K562 (cell line): ENCODE measurements at regions not wholly inside any gene's neighbourhood (a gene's known extent, or its start where the extent isn't known, plus 50 kb on each side); places are given as distances from the start of the nearest gene placed in this dataset.

Experiments used
- ATAC-seq: fragments of 200-7000 bp; cut with Tn5 transposase; 3 replicates; pipeline ENCODE4 v1.9.1; 2020; ENCODE audit warnings: moderate library complexity
- BruUV-seq: library from RNA; stranded (reverse); fragments of 400-500 nt; replicated peaks from 2 replicates; lab custom pipeline; 2021; lab: Mats Ljungman, UMichigan
- CTCF ChIA-PET: fragments of 300-600 bp; formaldehyde crosslinking; extraction: SDS; loops from one replicate; lab custom pipeline; 2021; ENCODE audit warnings: low intra/inter-chr PET ratio; lab: Yijun Ruan, JAX
- POLR2A ChIA-PET: fragments of 300-600, 350-650 bp; sonication (Branson Sonifier 250); formaldehyde crosslinking; extraction: SDS; loops from one replicate; lab custom pipeline; 2021; ENCODE audit warnings: antibody characterized with exemption, inconsistent platforms; lab: Yijun Ruan, JAX
- DNase-seq, 4 experiments: peaks; one replicate each; pipeline versions ENCODE4 v3.0.0 to v3.0.0-alpha.2; 2011 to 2018; ENCODE audit warnings: low spot score in 3 of 4, mixed read lengths in 3 of 4; ENCODE audit errors: extremely low read depth in 1 of 4
- FAIRE-seq: peaks from 2 replicates; lab custom pipeline; 2011; peaks lifted over from hg19 to GRCh38; lab: Jason Lieb, UNC
- H2AFZ ChIP-seq: 2 replicates; pipeline ENCODE4 v1.6.0; 2011; ENCODE audit warnings: low read depth, low read length, control low read depth, inconsistent platforms
- H3K27ac ChIP-seq: fragments of 200-600 bp; 3 replicates; pipeline ENCODE4 v1.8.0; 2011; ENCODE audit warnings: low read depth, mild to moderate bottlenecking, control low read depth, inconsistent platforms, low read length, moderate library complexity, mixed read lengths; ENCODE audit errors: extremely low read depth
- H3K27me3 ChIP-seq, 2 experiments: fragments of 300-600 bp in 1 of 2; 2 replicates in 1 of 2; 3 replicates in 1 of 2; pipeline versions ENCODE4 v1.6.0 to v1.8.0; 2011; ENCODE audit warnings: inconsistent platforms in 2 of 2, low read length in 2 of 2, mild to moderate bottlenecking in 1 of 2, mixed read lengths in 1 of 2, moderate library complexity in 1 of 2; ENCODE audit not compliant: control insufficient read depth in 2 of 2, insufficient read depth in 2 of 2
- H3K36me3 ChIP-seq: fragments of 300-600 bp; 3 replicates; pipeline ENCODE4 v1.8.0; 2011; ENCODE audit warnings: mild to moderate bottlenecking, low read length, inconsistent platforms; ENCODE audit not compliant: control insufficient read depth, insufficient read depth
- H3K4me1 ChIP-seq, 2 experiments: fragments of 200-600 bp in 1 of 2; replicated peaks in 1 of 2; 2 replicates in 1 of 2; 3 replicates in 1 of 2; pipeline versions ENCODE4 v1.5.1 to v1.8.0; 2011; ENCODE audit warnings: inconsistent platforms in 2 of 2, low read length in 2 of 2, mild to moderate bottlenecking in 1 of 2, mixed read lengths in 1 of 2, moderate library complexity in 1 of 2; ENCODE audit not compliant: control insufficient read depth in 2 of 2, insufficient read depth in 2 of 2
- H3K4me2 ChIP-seq: 2 replicates; pipeline ENCODE4 v1.6.1; 2011; ENCODE audit warnings: low read length, control low read depth, inconsistent platforms, mixed read lengths; ENCODE audit not compliant: insufficient read depth
- H3K4me3 ChIP-seq: fragments of 200-600 bp; sonication (generic), shearing (Covaris generic); 2 replicates; pipeline ENCODE4 v1.5.1; 2016; ENCODE audit warnings: control low read depth, inconsistent platforms
- H3K79me2 ChIP-seq: fragments of 200-600 bp; 3 replicates; pipeline ENCODE4 v1.8.0; 2011; ENCODE audit warnings: low read length, inconsistent platforms; ENCODE audit not compliant: control insufficient read depth, insufficient read depth
- H3K9ac ChIP-seq, 2 experiments: 2 replicates each; pipeline versions ENCODE4 v1.6.0 to v1.6.1; 2011; ENCODE audit warnings: low read depth in 2 of 2, low read length in 2 of 2, control low read depth in 1 of 2, inconsistent platforms in 1 of 2, mild to moderate bottlenecking in 1 of 2, mixed read lengths in 1 of 2; ENCODE audit not compliant: insufficient read depth in 1 of 2
- H3K9me1 ChIP-seq: one replicate; pipeline ENCODE4 v1.6.0; 2011; ENCODE audit warnings: inconsistent platforms, mild to moderate bottlenecking, low read length, moderate library complexity; ENCODE audit not compliant: control insufficient read depth, insufficient read depth
- H3K9me3 ChIP-seq: replicated peaks from 2 replicates; pipeline ENCODE4 v1.5.1; 2011; ENCODE audit warnings: low read depth, low read length, inconsistent platforms; ENCODE audit not compliant: control insufficient read depth, insufficient read depth
- H4K20me1 ChIP-seq: replicated peaks from 2 replicates; pipeline ENCODE4 v1.6.1; 2011; ENCODE audit warnings: low read length, inconsistent platforms, mixed read lengths; ENCODE audit not compliant: control insufficient read depth, insufficient read depth
- ETV1 ChIP-seq: fragments of 450-650 bp; conservative IDR thresholded peaks from 2 replicates; pipeline ENCODE4 v1.6.1; 2016; ENCODE audit warnings: missing genetic modification characterization, control low read depth, low read depth, missing compliant biosample characterization
- FOXK1 ChIP-seq: sonication (generic); formaldehyde crosslinking; IDR thresholded peaks from 2 replicates; pipeline ENCODE4 v1.8.0; 2022; ENCODE audit warnings: missing genetic modification reagents, mild to moderate bottlenecking, borderline replicate concordance
- FOXO4 ChIP-seq: fragments of 450-650 bp; formaldehyde crosslinking; IDR thresholded peaks from 2 replicates; pipeline ENCODE4 v1.4.0; 2020; ENCODE audit warnings: mild to moderate bottlenecking, moderate library complexity
- HINFP ChIP-seq: fragments of 450-650 bp; conservative IDR thresholded peaks from 2 replicates; pipeline ENCODE4 v1.6.1; 2016; ENCODE audit warnings: missing genetic modification characterization, low read depth, mild to moderate bottlenecking, control low read depth, missing compliant biosample characterization
- PHTF2 ChIP-seq: fragments of 250-450 bp; sonication (Bioruptor Pico); IDR thresholded peaks from 2 replicates; pipeline ENCODE4 v1.5.0; 2021; ENCODE audit warnings: mild to moderate bottlenecking
- SREBF1 ChIP-seq: fragments of 150-350 bp; IDR thresholded peaks from 2 replicates; pipeline ENCODE4 v1.6.1; 2014; ENCODE audit warnings: antibody characterized with exemption, low read depth, low read length, borderline replicate concordance
- ZFP91 ChIP-seq: sonication (generic); formaldehyde crosslinking; IDR thresholded peaks from 2 replicates; pipeline ENCODE4 v1.8.0; 2022; ENCODE audit warnings: mild to moderate bottlenecking, missing genetic modification reagents
- ZHX1 ChIP-seq: fragments of 150-350 bp; conservative IDR thresholded peaks from 2 replicates; pipeline ENCODE4 v1.6.1; 2014; ENCODE audit warnings: low read length
- ZNF239 ChIP-seq: fragments of 250-450 bp; sonication (Bioruptor Pico); IDR thresholded peaks from 2 replicates; pipeline ENCODE4 v1.4.0; 2020; ENCODE audit warnings: mild to moderate bottlenecking
- ZNF592 ChIP-seq: fragments of 450-650 bp; IDR thresholded peaks from 2 replicates; pipeline ENCODE4 v1.6.1; 2017; ENCODE audit warnings: antibody characterized with exemption, mild to moderate bottlenecking
- WGBS: fragments of 100-300 bp; shearing (Covaris generic); methylation state at CpG from one replicate; pipeline ENCODE4 v1.1.6; 2016; ENCODE audit warnings: low coverage, mixed read lengths; ENCODE audit not compliant: insufficient coverage; ENCODE audit errors: missing lambda C conversion rate; 5-methylcytosine and 5-hydroxymethylcytosine counted together
- in situ Hi-C: fragments of 300-500 bp; cut with MboI; formaldehyde crosslinking; loops from 4 replicates; pipeline ENCODE4 v1.15.0; 2018; ENCODE audit warnings: inconsistent platforms, mixed read lengths
- intact Hi-C: fragments of 100-400 bp; cut with micrococcal nuclease; formaldehyde crosslinking; loops from 2 replicates; pipeline ENCODE4 v1.14.2; 2022

- Histone ChIP-seq H3K27ac (no peak overlapping the region), H3K4me3 (no peak overlapping the region), H3K9me1 (no peaks in the 10 kb centered on the region), H3K4me1 (no peaks in the 10 kb centered on the region), H3K4me2 (no peak overlapping the region), H2AFZ (no peak overlapping the region), H3K9me3 (no peaks in the 10 kb centered on the region; the same call in 1 of the 2 replicates), H3K9ac (no peak overlapping the region), H4K20me1 (no peaks in the 10 kb centered on the region), H3K36me3 (no peaks in the 10 kb centered on the region), H3K79me2 (no peaks in the 10 kb centered on the region), H3K27me3 (no peaks in the 10 kb centered on the region)
- intact Hi-C loops: no loop called here
- FAIRE-seq: no peak
- no peak for ATAC-seq
- BruUV-seq: no TSS peak
- CTCF ChIA-PET: no interaction called here
- DNase-seq: no peak
- WGBS: 0% methylated on average over 1 of the region's 1 CpG
- POLR2A ChIA-PET: no interaction called here
- in situ Hi-C loops: loop anchor here (25.0 kb wide), 1 partner anchor 591 kb away; no protein-coding TSS in a partner anchor
- TF ChIP-seq FOXK1 (CRISPR knock-in tag) (no peak), SREBF1 (no peak), ZNF592 (no peak), FOXO4 (no peak), PHTF2 (CRISPR knock-in tag) (no peak), ZNF239 (CRISPR knock-in tag) (no peak), ZFP91 (CRISPR knock-in tag) (no peak), ETV1 (tag) (no peak), ZHX1 (no peak), HINFP (no peak)
Measured at GRCh38 chr1:81553503-81553902, 247.2 kb upstream of the ADGRL2 start.
